OCI-LY3 (cell line): ENCODE measurements at regions not wholly inside any gene's neighbourhood (a gene's known extent, or its start where the extent isn't known, plus 50 kb on each side); places are given as distances from the start of the nearest gene placed in this dataset.

Experiments used
- H2AFZ ChIP-seq: fragments of 200-600, 300-600 bp; shearing (Covaris generic); 2 replicates; pipeline ENCODE4 v1.6.0; 2014; ENCODE audit warnings: antibody characterized with exemption, low read depth, low read length
- H3K27ac ChIP-seq: fragments of 200-600, 300-600 bp; sonication (generic); 2 replicates; pipeline ENCODE4 v1.5.1; 2014; ENCODE audit warnings: mild to moderate bottlenecking, low read length, moderate library complexity, mixed read lengths
- H3K27me3 ChIP-seq: fragments of 200-600, 300-600 bp; sonication (generic); 2 replicates; pipeline ENCODE4 v1.6.1; 2014; ENCODE audit warnings: low read depth, low read length, mixed read lengths
- H3K36me3 ChIP-seq: fragments of 200-600, 300-600 bp; sonication (generic); replicated peaks from 2 replicates; pipeline ENCODE3; 2014; ENCODE audit warnings: low read depth, low read length, mixed read lengths
- H3K4me1 ChIP-seq: fragments of 300-600, 200-600 bp; sonication (generic); 2 replicates; pipeline ENCODE4 v1.6.1; 2014; ENCODE audit warnings: low read length, mixed read lengths
- H3K4me2 ChIP-seq: fragments of 200-600, 300-600 bp; sonication (generic); 2 replicates; pipeline ENCODE4 v1.6.1; 2014; ENCODE audit warnings: low read length, mixed read lengths
- H3K4me3 ChIP-seq: fragments of 300-600, 200-600 bp; sonication (generic); 2 replicates; pipeline ENCODE4 v1.5.1; 2014; ENCODE audit warnings: antibody characterized with exemption, mild to moderate bottlenecking, low read length, moderate library complexity
- H3K79me2 ChIP-seq: fragments of 300-600, 200-600 bp; shearing (Covaris generic); 2 replicates; pipeline ENCODE4 v1.6.1; 2014; ENCODE audit warnings: mild to moderate bottlenecking, low read length, mixed read lengths
- H3K9ac ChIP-seq: fragments of 300-600, 200-600 bp; shearing (Covaris generic); 2 replicates; pipeline ENCODE4 v1.6.0; 2014; ENCODE audit warnings: mild to moderate bottlenecking, low read length, moderate library complexity
- H3K9me3 ChIP-seq: fragments of 200-600, 300-600 bp; shearing (Covaris generic); 2 replicates; pipeline ENCODE4 v1.6.1; 2014; ENCODE audit warnings: low read length, mixed read lengths; ENCODE audit not compliant: insufficient read depth
- H4K20me1 ChIP-seq: fragments of 200-600, 300-600 bp; sonication (generic); 2 replicates; pipeline ENCODE4 v1.6.1; 2016; ENCODE audit warnings: low read length, mixed read lengths; ENCODE audit not compliant: insufficient read depth
- CTCF ChIP-seq: fragments of 200-600, 300-600 bp; sonication (generic); IDR thresholded peaks from 2 replicates; pipeline ENCODE4 v1.5.1; 2014; ENCODE audit warnings: antibody characterized with exemption, low read length, low read depth
- EZH2phosphoT487 ChIP-seq: fragments of 200-600 bp; shearing (Covaris generic); IDR thresholded peaks from 2 replicates; pipeline ENCODE4 v1.6.1; 2018; ENCODE audit warnings: antibody characterized with exemption, mixed run types, low read depth

- TF ChIP-seq EZH2phosphoT487, result no peak
- peak; percentile 46 for TF ChIP-seq CTCF
- H3K4me1 ChIP-seq, result no peaks in the 10 kb centered on the region
- H3K9ac ChIP-seq, result no peak overlapping the region
- H3K36me3 ChIP-seq, result no peaks in the 10 kb centered on the region
- H3K4me2 ChIP-seq, result no peak overlapping the region
- H3K79me2 ChIP-seq, result no peaks in the 10 kb centered on the region
- H2AFZ ChIP-seq, result no peak overlapping the region
- H3K27ac ChIP-seq, result no peak overlapping the region
- H3K9me3 ChIP-seq, result no peaks in the 10 kb centered on the region
- no peaks in the 10 kb centered on the region for H4K20me1 ChIP-seq
- H3K4me3 ChIP-seq, result no peak overlapping the region
- H3K27me3 ChIP-seq, result no peaks in the 10 kb centered on the region
Measured at GRCh38 chr13:107144432-107144831, 576.5 kb upstream of the ARGLU1 start.

- Histone ChIP-seq H3K4me2 (no peak overlapping the region), H3K9me3 (no peaks in the 10 kb centered on the region), H3K36me3 (no peaks in the 10 kb centered on the region), H4K20me1 (no peaks in the 10 kb centered on the region), H3K4me1 (no peaks in the 10 kb centered on the region), H3K79me2 (no peaks in the 10 kb centered on the region), H2AFZ (no peak overlapping the region), H3K27me3 (no peaks in the 10 kb centered on the region), H3K27ac (no peak overlapping the region), H3K4me3 (no peak overlapping the region), H3K9ac (no peak overlapping the region)
- TF ChIP-seq EZH2phosphoT487, result no peak
- no peak for TF ChIP-seq CTCF
Measured at GRCh38 chr13:107141767-107142166, 573.8 kb upstream of the ARGLU1 start.

- no peaks in the 10 kb centered on the region for H3K9me3 ChIP-seq
- no peaks in the 10 kb centered on the region for H3K4me1 ChIP-seq
- H3K36me3 ChIP-seq, result no peaks in the 10 kb centered on the region
- H3K9ac ChIP-seq, result no peak overlapping the region
- no peak overlapping the region for H2AFZ ChIP-seq
- no peak overlapping the region for H3K4me2 ChIP-seq
- no peak overlapping the region for H3K4me3 ChIP-seq
- no peaks in the 10 kb centered on the region for H4K20me1 ChIP-seq
- TF ChIP-seq EZH2phosphoT487 (no peak), CTCF (no peak)
- H3K79me2 ChIP-seq, result no peaks in the 10 kb centered on the region
- no peak overlapping the region for H3K27ac ChIP-seq
- H3K27me3 ChIP-seq, result no peaks in the 10 kb centered on the region
Measured at GRCh38 chr13:107139006-107139405, 571.1 kb upstream of the ARGLU1 start.

GRCh38 chr13:107138486-107138885 lies 570.5 kb upstream of the ARGLU1 start:
- H4K20me1 ChIP-seq, result no peaks in the 10 kb centered on the region
- H2AFZ ChIP-seq, result no peak overlapping the region
- H3K4me2 ChIP-seq, result no peak overlapping the region
- no peak overlapping the region for H3K27ac ChIP-seq
- no peaks in the 10 kb centered on the region for H3K79me2 ChIP-seq
- H3K9ac ChIP-seq, result no peak overlapping the region
- H3K4me1 ChIP-seq, result no peaks in the 10 kb centered on the region
- H3K27me3 ChIP-seq, result no peaks in the 10 kb centered on the region
- H3K36me3 ChIP-seq, result no peaks in the 10 kb centered on the region
- no peak for TF ChIP-seq EZH2phosphoT487
- TF ChIP-seq CTCF, result no peak
- no peak overlapping the region for H3K4me3 ChIP-seq
- no peaks in the 10 kb centered on the region for H3K9me3 ChIP-seq
